ENCODE measurements at regions not wholly inside any gene's neighbourhood (a gene's known extent, or its start where the extent isn't known, plus 50 kb on each side); places are given as distances from the start of the nearest gene placed in this dataset.
"Not testable (repeated sequence)": the region's sequence is repeated elsewhere in the genome, so short reads cannot be mapped to it uniquely, and the experiment has no call there.

DNA sequence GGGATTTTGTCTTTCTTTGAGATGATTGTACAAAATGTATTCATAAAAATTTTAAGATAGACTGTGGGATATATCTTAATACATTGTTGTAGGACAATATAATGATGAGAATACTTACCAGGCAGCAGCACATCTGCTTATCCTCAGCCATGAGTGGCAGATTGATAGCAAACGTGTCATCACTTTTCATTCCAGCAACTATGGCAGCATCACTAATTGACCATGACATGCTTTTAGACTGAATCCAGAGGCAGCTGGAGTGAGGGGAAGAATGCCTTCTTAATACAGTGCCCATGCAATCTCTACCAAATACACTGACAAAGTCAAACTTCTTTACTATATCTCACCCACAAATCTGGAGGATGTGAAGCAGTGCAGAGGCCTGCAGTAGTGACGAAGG, 755.2 kb upstream of the RAG2 start:
- no peak for DNase-seq (ENCODE audit: low read depth in 2 of 2)

DNA sequence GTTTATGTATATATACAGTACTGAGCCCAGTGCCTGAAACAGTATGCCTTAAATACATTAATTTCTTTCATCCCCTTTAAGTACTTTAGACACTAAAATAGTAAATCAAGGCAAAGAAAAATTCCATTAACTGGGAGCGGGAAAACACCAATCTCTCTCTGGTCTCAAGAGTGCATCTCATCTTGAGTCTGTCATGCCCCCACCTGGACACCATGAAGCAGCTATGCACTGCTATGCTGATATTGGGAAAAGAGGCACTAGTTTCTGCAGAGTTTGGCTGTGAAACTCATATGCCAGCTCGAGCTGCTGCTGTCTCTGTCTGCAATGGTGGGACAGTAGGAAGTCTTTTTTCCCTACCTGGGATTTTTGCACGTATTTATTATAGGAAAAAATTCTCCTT, 754.4 kb upstream of the RAG2 start:
- no peak for DNase-seq (ENCODE audit: low read depth in 2 of 2)

GRCh38 chr11:37343290-37343689, 745.3 kb upstream of the RAG2 start:
- DNase-seq (ENCODE audit: low read depth in 2 of 2) = no peak

DNA sequence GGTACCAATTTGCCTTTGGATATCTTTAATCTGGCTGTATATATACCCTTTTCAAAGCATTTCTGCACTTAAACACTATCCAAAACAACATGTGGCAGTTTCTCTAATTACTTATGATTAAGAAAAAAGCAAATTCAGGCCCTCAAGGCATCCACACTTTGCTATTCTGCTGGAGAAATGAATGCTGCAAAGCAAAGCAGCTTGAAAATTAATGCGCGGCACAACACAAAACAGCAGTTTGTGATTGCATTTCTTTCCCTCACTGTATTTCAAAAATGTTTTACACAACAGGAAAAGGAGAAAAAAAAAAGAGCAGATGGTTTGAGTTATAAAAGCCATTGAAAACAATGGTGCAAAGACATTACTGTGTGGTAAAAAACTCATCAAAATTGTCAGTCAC, 738.4 kb upstream of the RAG2 start:
- no peak for DNase-seq (ENCODE audit: low read depth in 2 of 2)

DNA sequence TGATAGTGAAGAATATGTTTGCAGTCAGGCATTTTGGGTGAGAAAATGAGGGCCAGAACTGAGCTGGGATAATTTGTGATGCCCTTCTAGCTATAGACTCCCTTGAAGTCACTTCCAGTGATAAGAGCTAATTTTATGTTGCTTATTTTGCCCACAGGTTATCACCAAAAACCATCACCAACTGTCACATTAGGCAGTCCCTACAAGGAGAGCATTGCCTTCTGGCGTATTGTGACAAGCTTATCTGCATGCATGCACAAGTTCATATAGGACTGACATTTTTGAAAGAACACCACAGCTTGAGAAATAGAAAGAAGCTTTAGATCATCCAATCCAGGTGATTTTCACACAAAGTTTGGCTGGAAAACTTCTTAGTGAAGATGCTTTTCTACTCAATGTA, 735.3 kb upstream of the RAG2 start:
- no peak for DNase-seq (ENCODE audit: low read depth in 2 of 2)

DNA sequence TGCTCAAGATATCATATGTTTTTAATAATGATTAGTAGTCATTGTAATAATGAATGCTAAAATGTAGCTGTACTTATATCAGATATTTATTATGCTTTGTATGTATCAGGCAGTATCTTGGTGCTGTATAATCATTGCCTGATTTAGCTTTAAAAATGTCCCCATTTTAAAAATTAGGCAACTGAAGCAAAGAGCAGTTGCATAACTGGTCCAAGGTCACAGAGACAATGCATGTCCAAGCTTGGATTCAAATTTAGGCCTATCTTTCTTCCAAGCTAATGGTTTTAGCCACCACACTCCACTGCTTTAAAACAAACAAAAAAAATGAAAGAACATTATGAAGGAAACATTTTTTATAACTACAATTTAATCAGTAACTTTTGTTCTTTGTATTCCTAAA, 725.8 kb upstream of the RAG2 start:
- DNase-seq (ENCODE audit: low read depth in 2 of 2) = no peak

DNA sequence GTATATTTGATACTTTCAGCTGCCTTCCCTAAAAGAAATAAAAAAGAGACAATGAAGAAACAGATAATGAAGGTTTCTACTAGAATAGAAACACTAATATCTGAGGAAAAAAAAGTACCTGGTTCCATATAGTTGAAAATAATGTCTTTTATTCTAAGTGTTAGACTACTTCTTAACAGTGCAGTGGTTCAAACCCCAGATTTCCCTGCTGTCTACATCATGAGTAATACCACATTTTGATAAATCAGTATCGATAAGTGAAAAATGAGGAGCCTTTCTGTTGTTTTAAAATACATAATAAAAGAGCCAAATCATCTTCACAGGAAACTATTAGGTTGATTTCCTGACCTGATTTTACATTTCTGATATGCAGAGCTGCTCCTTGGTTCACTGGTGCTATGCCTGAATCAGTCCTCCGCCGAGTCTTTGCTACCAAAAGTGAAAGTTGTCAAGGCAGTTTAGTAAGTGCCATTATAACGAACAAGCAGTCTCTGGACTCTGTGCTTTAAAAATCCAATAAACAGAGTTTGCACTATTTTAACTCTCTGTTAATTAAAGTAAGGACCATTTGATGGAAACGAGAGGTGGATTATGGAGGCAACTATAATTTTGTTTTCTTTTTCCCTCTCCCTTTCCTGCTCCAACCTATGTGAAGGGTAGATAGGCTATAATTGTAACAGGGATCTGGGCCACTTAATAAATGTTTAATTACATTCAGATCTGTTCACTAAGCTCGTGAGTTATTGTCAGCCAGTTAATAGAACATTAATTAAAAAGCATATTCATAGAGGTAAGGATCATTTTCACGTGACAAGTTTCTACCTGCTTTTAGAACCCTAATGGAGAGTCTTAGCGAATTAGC, 724.5 kb upstream of the RAG2 start:
- no peak for DNase-seq (ENCODE audit: low read depth in 2 of 2)

DNA sequence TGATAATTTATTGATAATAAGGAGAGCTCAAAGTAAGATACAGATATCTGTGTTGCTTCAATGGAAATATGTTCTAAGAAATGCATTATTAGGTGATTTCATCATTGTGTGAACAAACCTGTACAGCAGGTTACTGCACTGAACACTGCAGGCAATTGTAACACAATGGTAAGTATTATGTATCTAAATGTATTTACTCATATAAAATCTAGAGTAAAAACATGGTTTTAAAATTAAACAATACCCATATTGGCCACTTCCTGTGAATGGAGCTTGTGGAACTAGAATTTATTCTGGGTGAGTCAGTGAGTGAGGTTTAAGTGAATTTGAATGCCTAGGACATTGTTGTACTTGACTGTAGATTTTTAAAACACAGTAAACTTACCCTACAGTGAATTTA, 722.9 kb upstream of the RAG2 start:
- DNase-seq (ENCODE audit: low read depth in 2 of 2) = no peak

DNA sequence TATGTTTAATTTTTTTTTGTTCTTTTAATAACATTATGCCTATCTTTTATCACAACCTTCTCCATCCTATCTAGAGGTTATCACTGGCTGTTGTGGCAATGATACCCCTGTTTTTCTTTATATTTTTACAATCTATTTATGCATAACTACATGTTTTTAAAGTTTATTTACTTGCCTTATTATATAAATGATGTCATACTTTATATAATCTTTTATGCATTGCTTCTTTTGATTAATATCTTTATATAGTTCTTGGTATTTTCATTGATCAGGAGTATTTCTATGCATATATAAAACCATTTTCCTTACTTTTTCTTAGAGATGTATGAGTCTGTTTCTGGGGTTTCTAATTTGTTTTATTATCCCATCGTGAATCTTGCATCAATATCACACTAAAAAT, 719.8 kb upstream of the RAG2 start:
- DNase-seq (ENCODE audit: low read depth in 2 of 2) = no peak

DNA sequence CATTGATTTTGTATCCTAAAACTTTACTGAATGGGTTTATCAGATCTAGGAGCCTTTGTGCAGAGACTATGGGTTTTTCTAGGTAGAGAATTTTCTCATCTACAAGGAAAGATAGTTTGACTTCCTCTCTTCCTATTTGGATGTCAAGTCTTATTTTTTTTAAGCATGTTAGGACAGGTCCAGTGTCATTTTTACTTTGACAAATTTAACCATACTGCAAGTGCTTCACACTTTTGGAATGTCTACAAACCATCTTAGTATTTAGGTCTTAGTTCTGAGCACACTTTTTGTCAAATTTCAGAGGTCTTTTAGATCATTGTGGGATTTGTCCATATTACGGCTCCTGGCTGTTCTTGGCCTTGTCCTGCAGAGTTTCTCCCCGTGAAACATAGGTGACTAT, 715.2 kb upstream of the RAG2 start:
- DNase-seq (ENCODE audit: low read depth in 2 of 2) = no peak

GRCh38 chr11:37306563-37306962, 708.5 kb upstream of the RAG2 start:
- no peak for DNase-seq (ENCODE audit: low read depth in 2 of 2)

GRCh38 chr11:37301405-37301804, 703.4 kb upstream of the RAG2 start:
- DNase-seq (ENCODE audit: low read depth in 2 of 2) = not testable (repeated sequence)

- no peak for DNase-seq (ENCODE audit: low read depth in 2 of 2)
Observed at GRCh38 chr11:37298173-37298572, 700.1 kb upstream of the RAG2 start.

DNA sequence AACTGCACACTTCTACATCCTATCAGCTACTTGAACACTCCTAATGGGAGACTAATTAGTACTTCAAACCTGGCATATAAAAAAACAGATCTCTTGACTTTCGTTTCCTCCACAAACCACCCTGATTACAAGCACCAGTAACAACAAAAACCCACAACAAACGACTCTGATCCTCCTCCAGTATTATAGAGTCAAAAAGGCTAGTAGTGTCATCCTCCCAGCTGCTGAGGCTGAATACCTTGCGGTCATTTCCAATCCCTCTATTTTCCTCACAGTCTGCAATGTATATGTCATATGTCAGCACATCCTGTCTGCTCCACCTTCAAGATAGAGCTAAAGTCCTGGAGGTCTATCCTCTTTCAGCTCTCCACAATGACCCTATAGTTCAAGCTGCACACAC, 688.9 kb upstream of the RAG2 start:
- no peak for DNase-seq (ENCODE audit: low read depth in 2 of 2)

DNA sequence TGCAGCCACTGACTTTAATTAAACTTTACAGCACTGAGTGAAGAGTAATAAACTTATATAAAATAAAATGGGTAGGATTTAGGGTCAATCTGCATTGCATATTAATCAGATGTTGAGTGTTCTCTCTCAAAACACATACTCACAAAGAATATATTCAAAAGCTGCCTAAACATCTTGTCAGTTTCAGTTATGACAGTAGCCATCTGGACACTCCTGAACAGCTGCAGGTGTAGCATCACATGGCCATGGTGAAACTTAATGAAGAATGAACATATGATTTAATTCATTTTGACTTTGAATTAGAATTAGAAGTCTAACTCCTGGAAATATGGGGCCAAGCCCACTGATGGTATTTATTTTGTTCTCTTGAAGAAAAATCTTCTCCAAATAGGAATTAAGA, 684.3 kb upstream of the RAG2 start:
- no peak for DNase-seq (ENCODE audit: low read depth in 2 of 2)

DNA sequence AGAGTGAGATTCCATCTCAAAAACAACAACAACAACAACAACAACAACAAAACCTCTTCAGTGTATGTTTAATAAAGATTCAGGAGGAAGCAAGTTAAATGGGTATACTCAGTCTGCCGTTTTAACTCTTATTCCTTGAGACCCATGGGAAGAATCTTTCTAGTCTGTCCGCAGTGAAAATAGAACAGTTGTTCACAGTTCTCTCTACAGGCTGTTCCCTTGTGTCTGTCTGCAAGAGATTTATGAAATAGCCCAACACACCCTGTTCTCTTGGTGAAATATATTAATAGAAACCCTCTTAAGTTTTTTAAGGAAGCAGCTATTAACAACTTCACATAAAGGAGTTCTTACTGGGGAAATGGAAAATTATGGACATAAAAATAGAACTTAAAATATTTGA, 682.2 kb upstream of the RAG2 start:
- DNase-seq (ENCODE audit: low read depth in 2 of 2) = no peak

GRCh38 chr11:37277896-37278465, 679.9 kb upstream of the RAG2 start:
- DNase-seq (ENCODE audit: low read depth in 2 of 2) = no peak

DNA sequence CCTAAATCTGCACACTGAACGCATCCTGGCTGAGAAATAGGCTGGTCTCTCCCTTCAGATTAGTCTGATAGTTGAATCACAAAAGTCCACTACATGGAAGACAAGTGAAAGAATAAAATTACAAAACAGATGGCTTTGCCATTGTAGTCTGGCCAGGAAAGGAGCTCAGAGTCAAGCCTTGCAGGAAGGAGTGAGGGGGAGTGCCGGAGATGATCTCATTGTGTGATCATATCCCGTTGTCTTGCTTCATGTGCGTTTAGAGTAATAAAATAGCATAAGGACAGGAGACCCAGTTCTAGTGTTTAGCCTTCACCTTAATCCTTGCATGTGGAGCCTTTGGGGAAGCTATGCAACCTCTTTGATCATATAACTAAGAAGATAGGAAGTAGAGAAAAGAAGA, 666.7 kb upstream of the RAG2 start:
- no peak for DNase-seq (ENCODE audit: low read depth in 2 of 2)

DNA sequence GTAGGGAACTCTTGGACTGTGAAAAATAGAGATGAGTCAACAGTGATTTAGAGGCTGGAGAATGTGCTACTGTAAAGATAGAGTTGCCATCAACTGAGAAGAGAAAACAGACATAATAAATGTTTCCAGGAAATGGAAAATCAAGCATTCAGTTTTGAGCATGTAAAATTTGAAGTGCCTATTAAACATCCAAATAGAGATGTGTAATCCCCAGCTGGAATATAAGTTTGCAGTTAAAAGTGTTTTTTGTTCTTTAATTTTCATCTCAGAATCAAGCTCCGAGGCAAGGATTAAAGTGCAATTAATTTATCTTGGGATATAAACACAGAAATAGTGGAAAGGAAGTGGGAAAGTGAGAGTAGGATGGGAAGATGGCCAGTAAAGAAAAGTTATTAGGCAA, 666.0 kb upstream of the RAG2 start:
- DNase-seq (ENCODE audit: low read depth in 2 of 2) = no peak

DNA sequence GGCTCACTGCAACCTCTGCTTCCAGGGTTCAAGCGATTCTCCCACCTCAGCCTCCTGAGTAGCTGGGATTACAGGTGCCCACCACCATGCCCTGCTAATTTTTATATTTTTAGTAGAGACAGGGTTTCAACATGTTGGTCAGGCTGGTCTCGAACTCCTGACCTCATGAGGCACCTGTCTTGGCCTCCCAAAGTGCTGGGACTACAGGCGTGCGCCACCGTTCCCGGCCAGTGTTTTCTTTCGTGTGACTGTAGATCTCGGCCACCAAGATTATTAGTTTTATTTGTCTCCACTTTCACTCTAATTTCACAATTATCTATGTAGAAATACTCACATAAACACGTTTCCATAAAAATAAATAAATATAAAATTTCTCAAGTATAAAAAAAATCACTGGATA, 665.4 kb upstream of the RAG2 start:
- not testable (repeated sequence) for DNase-seq (ENCODE audit: low read depth in 2 of 2)

- no peak for DNase-seq (ENCODE audit: low read depth in 2 of 2)
Observed at GRCh38 chr11:37259734-37260133, 661.7 kb upstream of the RAG2 start.

- no peak for DNase-seq (ENCODE audit: low read depth in 2 of 2)
Observed at GRCh38 chr11:37248145-37248544, 650.1 kb upstream of the RAG2 start.

- DNase-seq (ENCODE audit: low read depth in 2 of 2) = not testable (repeated sequence)
Observed at GRCh38 chr11:37246092-37246491, 648.1 kb upstream of the RAG2 start.

- no peak for DNase-seq (ENCODE audit: low read depth in 2 of 2)
Observed at GRCh38 chr11:37230865-37231264, 632.8 kb upstream of the RAG2 start.
